Stomach (tissue), 8 donors: ENCODE measurements at regions not wholly inside any gene's neighbourhood (a gene's known extent, or its start where the extent isn't known, plus 50 kb on each side); places are given as distances from the start of the nearest gene placed in this dataset.

Experiments
- DNase-seq, 2 donors: peaks; one replicate each; pipeline versions ENCODE4 v3.0.0 to v3.0.0-alpha.2; 2013 to 2019
- H3K27ac ChIP-seq, 5 donors: fragments of 200-600 bp in 4 of 5; sonication (generic) in 4 of 5; one replicate each; pipeline ENCODE4 v1.5.1; 2013 to 2019; ENCODE audit warnings: mild to moderate bottlenecking in 1 of 5, moderate library complexity in 1 of 5
- H3K27me3 ChIP-seq, 3 donors: fragments of 200-600 bp; sonication (generic); one replicate each; pipeline ENCODE4 v1.5.1; 2017 to 2019; ENCODE audit warnings: mixed run types in 1 of 3
- H3K36me3 ChIP-seq, 4 donors: fragments of 200-600 bp; sonication (generic); 1 replicate in 3 of 4; 2 replicates in 1 of 4; pipeline ENCODE4 v1.5.1; 2016 to 2019
- H3K4me1 ChIP-seq, 4 donors: fragments of 200-600 bp; sonication (generic); one replicate each; pipeline ENCODE4 v1.5.1; 2016 to 2019
- H3K4me3 ChIP-seq, 4 donors: fragments of 200-600 bp; sonication (generic) in 3 of 4; one replicate each; pipeline ENCODE4 v1.5.1; 2016 to 2019; ENCODE audit warnings: mild to moderate bottlenecking in 1 of 4
- H3K9me3 ChIP-seq, 4 donors: fragments of 200-600 bp; sonication (generic); one replicate each; pipeline ENCODE4 v1.5.1; 2016 to 2019
- CTCF ChIP-seq, 7 experiments: fragments of 450-650 bp in 4 of 7; fragments of 200-600 bp in 3 of 7; sonication (generic) in 3 of 7; IDR thresholded peaks; one replicate each; pipeline ENCODE4 v1.5.1; 2016 to 2019; ENCODE audit warnings: antibody characterized with exemption in 7 of 7, control low read depth in 2 of 7, mild to moderate bottlenecking in 1 of 7
- EP300 ChIP-seq: sonication (generic); formaldehyde crosslinking; IDR thresholded peaks from one replicate; pipeline ENCODE4 v1.6.1; 2017; ENCODE audit warnings: antibody characterized with exemption
- POLR2A ChIP-seq, 4 donors: fragments of 450-650 bp; IDR thresholded peaks; one replicate each; pipeline ENCODE4 v1.6.1; 2016; ENCODE audit warnings: antibody characterized with exemption in 4 of 4, control low read depth in 2 of 4, mild to moderate bottlenecking in 1 of 4, moderate library complexity in 1 of 4
- POLR2AphosphoS5 ChIP-seq, 3 donors: sonication (generic); formaldehyde crosslinking; IDR thresholded peaks; one replicate each; pipeline ENCODE4 v1.6.1; 2016; ENCODE audit warnings: antibody characterized with exemption in 3 of 3
- WGBS, 5 donors: extraction: QIAGEN DNeasy Blood & Tissue Kit in 3 of 5; methylation state at CpG; one replicate each; pipeline versions ENCODE4 v1.1.5 to v1.1.7; 2013 to 2018; 5-methylcytosine and 5-hydroxymethylcytosine counted together
- intact Hi-C: fragments of 100-400 bp; cut with DNase I; formaldehyde crosslinking; loops from one replicate; pipeline ENCODE4 v1.15.1; 2023; ENCODE audit warnings: low total_unique reads
- donor health status: healthy with polysubstance abuse.
- donor health status: Bipolar disorder and iron deficiency.
- donor health status: healthy.

- no peak for DNase-seq
- H3K36me3 ChIP-seq = no peaks in the 10 kb centered on the region
- H3K4me3 ChIP-seq = no peak overlapping the region
- no peaks in the 10 kb centered on the region for H3K9me3 ChIP-seq
- peak overlapping the region in 1 of 5 donors; percentile 43 for H3K27ac ChIP-seq
- TF ChIP-seq POLR2AphosphoS5 (IDR thresholded peaks at IDR 0.05) (no peak), CTCF (IDR thresholded peaks at IDR 0.05) (no peak), POLR2A (IDR thresholded peaks at IDR 0.05) (no peak), EP300 (no peak)
- no peaks in the 10 kb centered on the region for H3K4me1 ChIP-seq
- intact Hi-C loops = no loop called here
- 57 to 67% (median 62%) methylated on average over 5 to 12 of the region's 12 CpGs for WGBS, 5 donors
- H3K27me3 ChIP-seq = peaks cover 0 to 15% (median 0%) of the 10 kb centered on the region in 3 donors
Measured at GRCh38 chr2:10983711-10984110, 72.0 kb downstream of the KCNF1 start.

- Histone ChIP-seq H3K9me3 (no peaks in the 10 kb centered on the region), H3K27ac (no peak overlapping the region), H3K4me1 (no peaks in the 10 kb centered on the region), H3K27me3 (peaks cover 0 to 13% (median 0%) of the 10 kb centered on the region in 3 donors), H3K4me3 (no peak overlapping the region), H3K36me3 (no peaks in the 10 kb centered on the region)
- DNase-seq = peak in 1 of 2 donors; percentile 42
- intact Hi-C loops = no loop called here
- 69 to 79% (median 73%) methylated on average over 6 of the region's 6 CpGs for WGBS, 5 donors
- no peak for TF ChIP-seq POLR2A (IDR thresholded peaks at IDR 0.05)
- TF ChIP-seq POLR2AphosphoS5 (IDR thresholded peaks at IDR 0.05) = no peak
- TF ChIP-seq EP300 = no peak
- TF ChIP-seq CTCF (IDR thresholded peaks at IDR 0.05) = no peak
Measured at GRCh38 chr2:10984418-10985135, 72.8 kb downstream of the KCNF1 start.

- peak in 1 of 2 donors; percentile 58 for DNase-seq
- Histone ChIP-seq H3K27ac (no peak overlapping the region), H3K4me1 (no peaks in the 10 kb centered on the region), H3K36me3 (no peaks in the 10 kb centered on the region), H3K9me3 (no peaks in the 10 kb centered on the region), H3K27me3 (peaks cover 0 to 13% (median 0%) of the 10 kb centered on the region in 3 donors), H3K4me3 (no peak overlapping the region)
- TF ChIP-seq CTCF (IDR thresholded peaks at IDR 0.05) (no peak), POLR2AphosphoS5 (IDR thresholded peaks at IDR 0.05) (no peak), POLR2A (IDR thresholded peaks at IDR 0.05) (no peak), EP300 (no peak)
- WGBS, 5 donors = 70 to 84% (median 82%) methylated on average over 6 of the region's 6 CpGs
- intact Hi-C loops = no loop called here
Measured at GRCh38 chr2:10985260-10985659, 73.5 kb downstream of the KCNF1 start.

- Histone ChIP-seq H3K27ac (no peak overlapping the region), H3K4me3 (no peak overlapping the region), H3K27me3 (peaks cover 0 to 13% (median 0%) of the 10 kb centered on the region in 3 donors), H3K4me1 (no peaks in the 10 kb centered on the region), H3K36me3 (no peaks in the 10 kb centered on the region), H3K9me3 (no peaks in the 10 kb centered on the region)
- WGBS, 5 donors = 83 to 96% (median 92%) methylated on average over 9 of the region's 9 CpGs
- no peak for DNase-seq
- intact Hi-C loops = no loop called here
- TF ChIP-seq CTCF (IDR thresholded peaks at IDR 0.05) = no peak
- no peak for TF ChIP-seq POLR2AphosphoS5 (IDR thresholded peaks at IDR 0.05)
- TF ChIP-seq POLR2A (IDR thresholded peaks at IDR 0.05) = no peak
- TF ChIP-seq EP300 = no peak
Measured at GRCh38 chr2:10985901-10986535, 74.3 kb downstream of the KCNF1 start.
